D721Med (cell line): ENCODE measurements at regions not wholly inside any gene's neighbourhood (a gene's known extent, or its start where the extent isn't known, plus 50 kb on each side); places are given as distances from the start of the nearest gene placed in this dataset.
"Not testable (repeated sequence)": the region's sequence is repeated elsewhere in the genome, so short reads cannot be mapped to it uniquely, and the experiment has no call there.

Experiments used
- DNase-seq: peaks from one replicate; pipeline ENCODE4 v3.0.0; 2011; ENCODE audit warnings: low spot score; ENCODE audit not compliant: insufficient read length
- FAIRE-seq: peaks from 2 replicates; lab custom pipeline; 2011; peaks lifted over from hg19 to GRCh38; lab: Jason Lieb, UNC
- CTCF ChIP-seq: IDR thresholded peaks from 2 replicates; pipeline ENCODE4 v1.5.1; 2012; ENCODE audit warnings: mild to moderate bottlenecking, control low read depth; ENCODE audit not compliant: insufficient read depth; ENCODE audit errors: missing control alignments

GRCh38 chr18:22700920-22701319, 232.2 kb upstream of the RBBP8 start:
- TF ChIP-seq CTCF, result no peak
- DNase-seq (no peak), FAIRE-seq (no peak)

- no peak for DNase-seq
- FAIRE-seq, result no peak
- no peak for TF ChIP-seq CTCF
Measured at GRCh38 chr18:22701326-22701725, 231.8 kb upstream of the RBBP8 start.

GRCh38 chr18:22701795-22702194, 231.3 kb upstream of the RBBP8 start:
- no peak for FAIRE-seq
- no peak for TF ChIP-seq CTCF

GRCh38 chr18:22702806-22703205, 230.3 kb upstream of the RBBP8 start:
- FAIRE-seq, result no peak
- TF ChIP-seq CTCF, result no peak
- no peak for DNase-seq

More at GRCh38 chr18:22701795-22702194, 231.3 kb upstream of the RBBP8 start:
- no peak for DNase-seq

- peak; percentile 90 for TF ChIP-seq CTCF
- DNase-seq (no peak), FAIRE-seq (no peak)
Measured at GRCh38 chr18:22703883-22704585, 229.1 kb upstream of the RBBP8 start.

GRCh38 chr18:22704586-22704918, 228.6 kb upstream of the RBBP8 start:
- FAIRE-seq (no peak), DNase-seq (no peak)
- TF ChIP-seq CTCF, result no peak

- TF ChIP-seq CTCF, result no peak
- DNase-seq (no peak), FAIRE-seq (no peak)
Measured at GRCh38 chr18:22705328-22705727, 227.8 kb upstream of the RBBP8 start.

GRCh38 chr18:22706025-22706424, 227.1 kb upstream of the RBBP8 start:
- DNase-seq, FAIRE-seq: not testable (repeated sequence)
